Keratinocyte (primary cell): ENCODE measurements at regions not wholly inside any gene's neighbourhood (a gene's known extent, or its start where the extent isn't known, plus 50 kb on each side); places are given as distances from the start of the nearest gene placed in this dataset.

Experiments
- DNase-seq: peaks from one replicate; pipeline ENCODE4 v3.0.0-alpha.2; 2011; ENCODE audit warnings: low read depth, missing footprints, low spot score
- FAIRE-seq: peaks from 2 replicates; lab custom pipeline; 2011; peaks lifted over from hg19 to GRCh38; lab: Jason Lieb, UNC
- H2AFZ ChIP-seq: 2 replicates; pipeline ENCODE4 v1.6.0; 2012; ENCODE audit warnings: low read length, control low read depth, inconsistent platforms; ENCODE audit not compliant: control insufficient read depth
- H3K27ac ChIP-seq: 2 replicates; pipeline ENCODE4 v1.5.1; 2011; ENCODE audit warnings: low read length; ENCODE audit not compliant: control insufficient read depth, insufficient read depth
- H3K27me3 ChIP-seq: 3 replicates; pipeline ENCODE4 v1.6.0; 2011; ENCODE audit warnings: low read length; ENCODE audit not compliant: control insufficient read depth, insufficient read depth; ENCODE audit errors: extremely low read depth
- H3K36me3 ChIP-seq, 2 experiments: 2 replicates in 1 of 2; 3 replicates in 1 of 2; pipeline ENCODE4 v1.5.1; 2011; ENCODE audit warnings: low read length in 2 of 2, mild to moderate bottlenecking in 1 of 2; ENCODE audit not compliant: control insufficient read depth in 2 of 2, insufficient read depth in 2 of 2; ENCODE audit errors: extremely low read depth in 1 of 2
- H3K4me1 ChIP-seq: 3 replicates; pipeline ENCODE4 v1.5.1; 2011; ENCODE audit warnings: low read length; ENCODE audit not compliant: control insufficient read depth, insufficient read depth; ENCODE audit errors: extremely low read depth
- H3K4me2 ChIP-seq: 3 replicates; pipeline ENCODE4 v1.6.0; 2011; ENCODE audit warnings: low read depth, low read length; ENCODE audit not compliant: control insufficient read depth, insufficient read depth; ENCODE audit errors: extremely low read depth
- H3K4me3 ChIP-seq, 3 experiments: fragments of 200-600 bp in 1 of 3; sonication (generic) in 1 of 3; 2 replicates in 2 of 3; 3 replicates in 1 of 3; pipeline ENCODE4 v1.5.1; 2011 to 2016; ENCODE audit warnings: low read length in 3 of 3, mild to moderate bottlenecking in 3 of 3, control low read depth in 2 of 3, inconsistent platforms in 1 of 3, low read depth in 1 of 3, mixed read lengths in 1 of 3, mixed run types in 1 of 3, moderate library complexity in 1 of 3; ENCODE audit not compliant: control insufficient read depth in 2 of 3, insufficient read depth in 2 of 3; ENCODE audit errors: extremely low read depth in 1 of 3
- H3K79me2 ChIP-seq: 2 replicates; pipeline ENCODE4 v1.6.0; 2012; ENCODE audit warnings: low read length; ENCODE audit not compliant: control insufficient read depth, insufficient read depth
- H3K9ac ChIP-seq: 3 replicates; pipeline ENCODE4 v1.6.0; 2011; ENCODE audit warnings: low read length; ENCODE audit not compliant: control insufficient read depth, insufficient read depth; ENCODE audit errors: extremely low read depth
- H3K9me1 ChIP-seq: 3 replicates; pipeline ENCODE4 v1.6.0; 2011; ENCODE audit warnings: low read length; ENCODE audit not compliant: control insufficient read depth, insufficient read depth; ENCODE audit errors: extremely low read depth
- H3K9me3 ChIP-seq: 2 replicates; pipeline ENCODE4 v1.5.1; 2012; ENCODE audit warnings: low read depth, low read length; ENCODE audit not compliant: control insufficient read depth
- H4K20me1 ChIP-seq: 3 replicates; pipeline ENCODE4 v1.6.0; 2011; ENCODE audit warnings: low read length; ENCODE audit not compliant: control insufficient read depth, insufficient read depth; ENCODE audit errors: extremely low read depth
- CTCF ChIP-seq, 3 experiments: IDR thresholded peaks in 1 of 3; conservative IDR thresholded peaks in 1 of 3; optimal IDR thresholded peaks in 1 of 3; 2 replicates in 2 of 3; 3 replicates in 1 of 3; pipeline versions ENCODE3 to v1.5.1; 2011; ENCODE audit warnings: low read length in 3 of 3, mild to moderate bottlenecking in 3 of 3, moderate library complexity in 2 of 3, control low read depth in 1 of 3, inconsistent platforms in 1 of 3; ENCODE audit not compliant: insufficient read depth in 2 of 3; ENCODE audit errors: extremely low read depth in 1 of 3
- EZH2 ChIP-seq: IDR thresholded peaks from one replicate; pipeline ENCODE4 v1.6.1; 2012; ENCODE audit warnings: inconsistent platforms, mild to moderate bottlenecking, low read length, moderate library complexity
- dilution Hi-C: fragments of 300-500 bp; cut with MboI; formaldehyde crosslinking; loops from one replicate; pipeline ENCODE4 v1.7.0; 2020; ENCODE audit warnings: low sequenced_read_pairs; ENCODE audit not compliant: extremely low pct_ligation_motif_present

GRCh38 chr14:40838601-40839000, 768.1 kb upstream of the LRFN5 start:
- H4K20me1 ChIP-seq: no peaks in the 10 kb centered on the region
- H3K9ac ChIP-seq: no peak overlapping the region
- peaks cover 2% of the 10 kb centered on the region for H3K9me3 ChIP-seq
- no peaks in the 10 kb centered on the region for H3K79me2 ChIP-seq
- no peaks in the 10 kb centered on the region for H3K4me1 ChIP-seq
- FAIRE-seq (no peak), DNase-seq (no peak)
- no peak for TF ChIP-seq EZH2
- TF ChIP-seq CTCF (optimal IDR thresholded peaks at IDR 0.05 in 1 of 3, IDR thresholded peaks at IDR 0.05 in 1 of 3, conservative IDR thresholded peaks at IDR 0.05 in 1 of 3; ENCODE audit: extremely low read depth in 1 of 3, insufficient read depth in 2 of 3, low read length in 3 of 3): no peak
- H3K4me3 ChIP-seq: no peak overlapping the region
- H3K27me3 ChIP-seq: no peaks in the 10 kb centered on the region
- no peaks in the 10 kb centered on the region for H3K36me3 ChIP-seq
- no peak overlapping the region for H2AFZ ChIP-seq
- no peaks in the 10 kb centered on the region for H3K9me1 ChIP-seq
- H3K4me2 ChIP-seq: no peak overlapping the region
- dilution Hi-C loops: no loop called here
- no peak overlapping the region for H3K27ac ChIP-seq

GRCh38 chr14:40806471-40806870, 800.2 kb upstream of the LRFN5 start:
- FAIRE-seq: no peak
- dilution Hi-C loops: no loop called here

More at GRCh38 chr14:40806471-40806870, 800.2 kb upstream of the LRFN5 start:
- H3K4me1 ChIP-seq: no peaks in the 10 kb centered on the region
- H3K4me3 ChIP-seq: no peak overlapping the region
- H4K20me1 ChIP-seq: no peaks in the 10 kb centered on the region
- no peak overlapping the region for H3K9ac ChIP-seq
- no peaks in the 10 kb centered on the region for H3K79me2 ChIP-seq
- no peaks in the 10 kb centered on the region for H3K36me3 ChIP-seq
- H3K27ac ChIP-seq: no peak overlapping the region
- H3K27me3 ChIP-seq: no peaks in the 10 kb centered on the region
- H2AFZ ChIP-seq: no peak overlapping the region
- no peaks in the 10 kb centered on the region for H3K9me3 ChIP-seq
- TF ChIP-seq CTCF (optimal IDR thresholded peaks at IDR 0.05 in 1 of 3, IDR thresholded peaks at IDR 0.05 in 1 of 3, conservative IDR thresholded peaks at IDR 0.05 in 1 of 3; ENCODE audit: extremely low read depth in 1 of 3, insufficient read depth in 2 of 3, low read length in 3 of 3) (no peak), EZH2 (no peak)
- no peak for DNase-seq
- no peak overlapping the region for H3K4me2 ChIP-seq
- H3K9me1 ChIP-seq: no peaks in the 10 kb centered on the region
